Body of pancreas (tissue), 4 donors: ENCODE measurements at regions not wholly inside any gene's neighbourhood (a gene's known extent, or its start where the extent isn't known, plus 50 kb on each side); places are given as distances from the start of the nearest gene placed in this dataset.

Source experiments
- POLR2A ChIP-seq, 3 donors: fragments of 450-650 bp; IDR thresholded peaks; one replicate each; pipeline ENCODE4 v1.6.1; 2016; ENCODE audit warnings: antibody characterized with exemption in 3 of 3, mild to moderate bottlenecking in 2 of 3
- TF ChIP-seq, protein P1 (sequence below), 7 experiments: fragments of 450-650 bp in 4 of 7; fragments of 200-600 bp in 3 of 7; sonication (generic) in 3 of 7; IDR thresholded peaks; one replicate each; pipeline ENCODE4 v1.5.1; 2016 to 2019; ENCODE audit warnings: antibody characterized with exemption in 7 of 7

GRCh38 chr10:120015064-120015463, 122.5 kb downstream of the SEC23IP start:
- TF ChIP-seq, protein P1, sequence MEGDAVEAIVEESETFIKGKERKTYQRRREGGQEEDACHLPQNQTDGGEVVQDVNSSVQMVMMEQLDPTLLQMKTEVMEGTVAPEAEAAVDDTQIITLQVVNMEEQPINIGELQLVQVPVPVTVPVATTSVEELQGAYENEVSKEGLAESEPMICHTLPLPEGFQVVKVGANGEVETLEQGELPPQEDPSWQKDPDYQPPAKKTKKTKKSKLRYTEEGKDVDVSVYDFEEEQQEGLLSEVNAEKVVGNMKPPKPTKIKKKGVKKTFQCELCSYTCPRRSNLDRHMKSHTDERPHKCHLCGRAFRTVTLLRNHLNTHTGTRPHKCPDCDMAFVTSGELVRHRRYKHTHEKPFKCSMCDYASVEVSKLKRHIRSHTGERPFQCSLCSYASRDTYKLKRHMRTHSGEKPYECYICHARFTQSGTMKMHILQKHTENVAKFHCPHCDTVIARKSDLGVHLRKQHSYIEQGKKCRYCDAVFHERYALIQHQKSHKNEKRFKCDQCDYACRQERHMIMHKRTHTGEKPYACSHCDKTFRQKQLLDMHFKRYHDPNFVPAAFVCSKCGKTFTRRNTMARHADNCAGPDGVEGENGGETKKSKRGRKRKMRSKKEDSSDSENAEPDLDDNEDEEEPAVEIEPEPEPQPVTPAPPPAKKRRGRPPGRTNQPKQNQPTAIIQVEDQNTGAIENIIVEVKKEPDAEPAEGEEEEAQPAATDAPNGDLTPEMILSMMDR (IDR thresholded peaks at IDR 0.05), result no peak
- no peak for TF ChIP-seq POLR2A (IDR thresholded peaks at IDR 0.05)
